AG04450 (cell line): ENCODE measurements at regions not wholly inside any gene's neighbourhood (a gene's known extent, or its start where the extent isn't known, plus 50 kb on each side); places are given as distances from the start of the nearest gene placed in this dataset.

ENCODE experiments used
- CTCF ChIA-PET: fragments of 300-600, 350-600 bp; formaldehyde crosslinking; extraction: SDS; loops from one replicate; lab custom pipeline; 2022; ENCODE audit warnings: antibody characterized with exemption, inconsistent platforms; lab: Charles Lee
- POLR2A ChIA-PET: fragments of 350-600 bp; formaldehyde crosslinking; extraction: SDS; loops from one replicate; lab custom pipeline; 2021; ENCODE audit warnings: antibody characterized with exemption, inconsistent platforms; lab: Yijun Ruan, JAX
- DNase-seq: peaks from one replicate; pipeline ENCODE4 v3.0.0-alpha.2; 2011; ENCODE audit warnings: low read depth, low spot score
- H3K27ac ChIP-seq: one replicate; pipeline ENCODE4 v1.5.1; 2012; ENCODE audit warnings: low read depth, low read length, control low read depth
- H3K27me3 ChIP-seq: one replicate; pipeline ENCODE4 v1.6.0; 2012; ENCODE audit warnings: low read length; ENCODE audit not compliant: control insufficient read depth, insufficient read depth
- H3K4me3 ChIP-seq: 2 replicates; pipeline ENCODE4 v1.5.1; 2011; ENCODE audit warnings: mild to moderate bottlenecking, low read depth, low read length, control low read depth
- H3K9me3 ChIP-seq: 2 replicates; pipeline ENCODE4 v1.5.1; 2012; ENCODE audit warnings: low read length; ENCODE audit not compliant: control insufficient read depth, insufficient read depth
- CTCF ChIP-seq: IDR thresholded peaks from 2 replicates; pipeline ENCODE4 v1.5.1; 2011; ENCODE audit warnings: low read depth, low read length, control low read depth, inconsistent platforms

DNA sequence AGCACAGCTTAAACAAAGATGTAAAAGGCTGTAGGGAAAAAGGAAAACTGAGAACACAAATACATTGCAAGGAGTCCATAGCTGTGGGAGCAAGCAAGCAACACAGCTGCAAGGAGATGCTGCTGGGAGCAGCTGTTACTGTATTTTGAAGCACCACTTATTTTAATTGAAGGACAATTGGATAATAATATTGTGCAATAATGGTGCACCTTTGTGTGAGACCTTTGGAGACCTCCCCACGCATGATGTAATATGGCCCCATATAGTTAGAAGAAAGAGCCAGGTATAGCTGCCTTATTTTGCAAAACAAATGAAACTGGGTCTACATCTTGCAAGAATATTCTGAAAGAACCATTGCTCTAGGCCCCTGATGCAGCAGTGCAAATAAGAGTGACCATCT lies 191.1 kb upstream of the KIRREL3 start:
- CTCF ChIA-PET, result no interaction called here

DNA sequence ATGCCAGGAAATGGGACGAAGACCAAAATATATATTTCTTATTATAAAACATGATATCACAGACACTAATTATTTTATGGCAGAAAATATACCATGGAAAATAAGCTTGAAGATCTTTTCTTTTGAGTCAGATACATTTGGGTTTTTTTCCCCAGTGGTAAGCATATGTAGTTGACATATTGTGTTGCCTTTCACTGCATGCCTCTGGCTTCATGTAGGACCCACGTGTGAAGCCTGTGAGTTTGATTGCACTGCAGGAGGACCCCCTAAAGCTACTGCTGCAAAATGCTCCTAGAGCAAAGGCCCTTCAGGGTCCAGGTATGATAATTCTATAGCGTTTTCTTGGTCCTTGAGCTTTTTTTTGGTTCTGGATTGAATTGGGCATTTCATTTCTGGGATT lies 190.7 kb upstream of the KIRREL3 start:
- Histone ChIP-seq H3K9me3 (no peaks in the 10 kb centered on the region), H3K4me3 (no peak overlapping the region), H3K27me3 (peaks cover 2% of the 10 kb centered on the region), H3K27ac (no peak overlapping the region)
- TF ChIP-seq CTCF, result no peak
- no peak for DNase-seq
- CTCF ChIA-PET, result no interaction called here
- POLR2A ChIA-PET, result no interaction called here

More for the DNA sequence above, 191.1 kb upstream of the KIRREL3 start:
- no peak for DNase-seq
- Histone ChIP-seq H3K27ac (no peak overlapping the region), H3K27me3 (peaks cover 2% of the 10 kb centered on the region), H3K4me3 (no peak overlapping the region), H3K9me3 (no peaks in the 10 kb centered on the region)
- POLR2A ChIA-PET, result no interaction called here
- no peak for TF ChIP-seq CTCF

DNA sequence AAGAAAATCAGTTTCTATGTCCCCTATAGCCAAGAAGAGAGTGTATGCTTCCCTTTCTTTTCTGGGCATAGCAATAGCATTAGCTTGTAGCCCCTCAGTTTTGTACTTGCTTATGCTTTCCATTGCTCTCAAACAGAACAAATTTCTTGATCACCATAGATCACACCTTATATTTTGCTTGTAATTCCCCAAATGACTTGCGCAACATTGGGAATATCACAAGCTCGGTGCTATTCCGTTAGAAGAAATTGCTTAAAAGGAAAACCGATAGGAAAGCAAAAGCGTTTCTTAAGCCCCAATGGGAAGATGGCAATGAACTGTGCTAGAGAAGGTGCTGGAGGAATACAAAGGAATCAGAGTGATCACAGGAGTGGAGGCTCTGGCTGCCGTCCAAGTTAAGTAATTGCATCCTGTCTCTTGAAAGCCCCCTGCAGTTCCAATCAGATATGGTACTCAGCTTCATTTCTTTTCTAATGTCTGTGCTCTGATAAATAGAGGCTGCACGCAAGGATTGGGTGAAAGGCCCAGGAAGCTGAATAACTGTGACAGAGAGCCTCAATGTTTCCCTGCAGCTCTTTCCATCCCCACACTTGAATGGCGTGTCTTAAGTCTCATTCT lies 182.1 kb upstream of the KIRREL3 start:
- CTCF ChIA-PET, result no interaction called here

DNA sequence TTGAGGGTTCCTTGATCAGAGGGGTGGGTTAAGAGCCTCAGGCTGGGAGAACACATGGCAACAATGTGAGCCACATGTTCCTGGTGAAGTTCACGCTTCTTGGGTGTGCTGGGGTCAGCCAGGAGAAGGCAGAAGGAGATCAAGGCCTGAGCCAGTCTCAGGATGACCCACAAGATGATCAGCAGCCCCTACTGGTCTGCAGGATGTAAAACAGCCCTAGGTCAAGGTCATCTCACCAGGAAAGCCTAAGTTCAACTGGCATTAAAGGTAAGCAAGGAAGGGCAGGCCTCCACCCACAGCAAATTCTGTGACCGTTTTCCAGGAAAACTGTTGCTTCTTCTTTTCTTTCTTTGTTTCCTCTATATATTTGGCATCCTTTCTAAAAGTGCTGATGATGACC lies 156.7 kb upstream of the KIRREL3 start:
- DNase-seq, result no peak
- no peaks in the 10 kb centered on the region for H3K9me3 ChIP-seq
- TF ChIP-seq CTCF, result no peak
- ChIA-PET CTCF (no interaction called here), POLR2A (no interaction called here)
- no peak overlapping the region for H3K4me3 ChIP-seq
- H3K27me3 ChIP-seq, result no peaks in the 10 kb centered on the region
- H3K27ac ChIP-seq, result no peak overlapping the region

More for the DNA sequence above, 182.1 kb upstream of the KIRREL3 start:
- no peak overlapping the region for H3K27ac ChIP-seq
- no peak for TF ChIP-seq CTCF
- POLR2A ChIA-PET, result no interaction called here
- H3K27me3 ChIP-seq, result no peaks in the 10 kb centered on the region
- H3K9me3 ChIP-seq, result no peaks in the 10 kb centered on the region
- no peak for DNase-seq
- no peak overlapping the region for H3K4me3 ChIP-seq

GRCh38 chr11:127149410-127149809 lies 148.8 kb upstream of the KIRREL3 start:
- no peak for DNase-seq
- TF ChIP-seq CTCF, result no peak
- CTCF ChIA-PET, result no interaction called here
- H3K4me3 ChIP-seq, result no peak overlapping the region
- no peaks in the 10 kb centered on the region for H3K9me3 ChIP-seq
- no peaks in the 10 kb centered on the region for H3K27me3 ChIP-seq
- POLR2A ChIA-PET, result no interaction called here
- no peak overlapping the region for H3K27ac ChIP-seq
